Progenitor cell of endocrine pancreas (in vitro differentiated cells): ENCODE measurements at regions not wholly inside any gene's neighbourhood (a gene's known extent, or its start where the extent isn't known, plus 50 kb on each side); places are given as distances from the start of the nearest gene placed in this dataset.

Experiments
- DNase-seq: peaks from one replicate; pipeline ENCODE4 v3.0.0; 2021; ENCODE audit warnings: low spot score; ENCODE audit not compliant: unreplicated experiment
- H3K27ac Mint-ChIP-seq: 2 replicates; pipeline ENCODE4 v1.8.0; 2021; ENCODE audit warnings: mild to moderate bottlenecking, moderate library complexity, mixed read lengths
- H3K27me3 Mint-ChIP-seq: 2 replicates; pipeline ENCODE4 v1.8.0; 2021; ENCODE audit warnings: mixed read lengths
- H3K36me3 Mint-ChIP-seq: 2 replicates; pipeline ENCODE4 v1.8.0; 2022; ENCODE audit warnings: mixed read lengths; ENCODE audit not compliant: insufficient read depth
- H3K4me1 Mint-ChIP-seq: 2 replicates; pipeline ENCODE4 v1.8.0; 2021; ENCODE audit warnings: low read depth, mixed read lengths
- H3K4me3 Mint-ChIP-seq: 2 replicates; pipeline ENCODE4 v1.8.0; 2021; ENCODE audit warnings: low read depth, mild to moderate bottlenecking, moderate library complexity, mixed read lengths
- H3K9me3 Mint-ChIP-seq: 2 replicates; pipeline ENCODE4 v1.8.0; 2021; ENCODE audit warnings: low read depth, mixed read lengths
- CTCF ChIP-seq: fragments of 200-600 bp; sonication (generic); IDR thresholded peaks from one replicate; pipeline ENCODE4 v1.5.0; 2021; ENCODE audit warnings: antibody characterized with exemption, mild to moderate bottlenecking; ENCODE audit not compliant: unreplicated experiment

GRCh38 chrX:5250106-5250505 lies 978.6 kb downstream of the NLGN4X start:
- DNase-seq, result no peak
- Mint-ChIP-seq H3K36me3 (no peaks in the 10 kb centered on the region), H3K9me3 (no peaks in the 10 kb centered on the region), H3K27ac (no peak overlapping the region), H3K27me3 (peaks cover 12% of the 10 kb centered on the region), H3K4me1 (no peaks in the 10 kb centered on the region), H3K4me3 (no peak overlapping the region)
- no peak for TF ChIP-seq CTCF

GRCh38 chrX:5242091-5242790 lies 986.4 kb downstream of the NLGN4X start:
- H3K27me3 Mint-ChIP-seq, result peaks cover 21% of the 10 kb centered on the region
- peaks cover 13% of the 10 kb centered on the region for H3K9me3 Mint-ChIP-seq
- H3K27ac Mint-ChIP-seq, result no peak overlapping the region
- no peaks in the 10 kb centered on the region for H3K36me3 Mint-ChIP-seq
- no peak for DNase-seq
- H3K4me3 Mint-ChIP-seq, result no peak overlapping the region
- no peak for TF ChIP-seq CTCF
- peaks cover 11% of the 10 kb centered on the region for H3K4me1 Mint-ChIP-seq

GRCh38 chrX:5236749-5237148 lies 991.9 kb downstream of the NLGN4X start:
- Mint-ChIP-seq H3K36me3 (no peaks in the 10 kb centered on the region), H3K27me3 (peaks cover 15% of the 10 kb centered on the region), H3K27ac (no peak overlapping the region), H3K4me3 (no peak overlapping the region), H3K4me1 (no peaks in the 10 kb centered on the region), H3K9me3 (peaks cover 13% of the 10 kb centered on the region)
- DNase-seq, result no peak
- no peak for TF ChIP-seq CTCF

- Mint-ChIP-seq H3K4me1 (no peaks in the 10 kb centered on the region), H3K4me3 (no peak overlapping the region), H3K36me3 (no peaks in the 10 kb centered on the region), H3K27me3 (peaks cover 15% of the 10 kb centered on the region), H3K27ac (no peak overlapping the region), H3K9me3 (peaks cover 13% of the 10 kb centered on the region)
- peak; percentile 10 for DNase-seq
- TF ChIP-seq CTCF, result peak; percentile 63
Measured at GRCh38 chrX:5236096-5236495, 992.6 kb downstream of the NLGN4X start.

GRCh38 chrX:5233830-5234229 lies 994.8 kb downstream of the NLGN4X start:
- Mint-ChIP-seq H3K36me3 (no peaks in the 10 kb centered on the region), H3K9me3 (peaks cover 3% of the 10 kb centered on the region), H3K27ac (no peak overlapping the region), H3K4me3 (no peak overlapping the region), H3K4me1 (no peaks in the 10 kb centered on the region), H3K27me3 (peaks cover 14% of the 10 kb centered on the region)
- no peak for DNase-seq
- TF ChIP-seq CTCF, result no peak
